Transverse colon (tissue), 4 donors: ENCODE measurements at regions not wholly inside any gene's neighbourhood (a gene's known extent, or its start where the extent isn't known, plus 50 kb on each side); places are given as distances from the start of the nearest gene placed in this dataset.

ENCODE experiments used
- DNase-seq: peaks from one replicate; pipeline ENCODE4 v3.0.0-alpha.2; 2019
- H3K27ac ChIP-seq, 4 donors: fragments of 200-600 bp; sonication (generic); 2 replicates each; pipeline ENCODE4 v1.5.1; 2016 to 2018; ENCODE audit warnings: inconsistent platforms in 4 of 4
- H3K27me3 ChIP-seq: fragments of 200-600 bp; sonication (generic); 2 replicates; pipeline ENCODE4 v1.5.1; 2017; ENCODE audit warnings: inconsistent platforms
- H3K36me3 ChIP-seq, 4 donors: fragments of 200-600 bp; sonication (generic); 2 replicates each; pipeline ENCODE4 v1.5.1; 2017 to 2019; ENCODE audit warnings: inconsistent platforms in 4 of 4
- H3K4me1 ChIP-seq, 4 donors: fragments of 200-600 bp; sonication (generic); 2 replicates each; pipeline ENCODE4 v1.5.1; 2017 to 2020; ENCODE audit warnings: inconsistent platforms in 4 of 4
- H3K4me3 ChIP-seq, 4 donors: fragments of 200-600 bp; sonication (generic); 1 replicate in 1 of 4; 2 replicates in 3 of 4; pipeline versions ENCODE4 v1.5.1 to v1.6.1; 2017 to 2019; ENCODE audit warnings: inconsistent platforms in 4 of 4
- H3K9me3 ChIP-seq, 2 donors: fragments of 200-600 bp; sonication (generic); 2 replicates each; pipeline ENCODE4 v1.5.1; 2017 to 2019; ENCODE audit warnings: inconsistent platforms in 2 of 2
- CTCF ChIP-seq, 5 experiments: fragments of 200-600 bp in 3 of 5; fragments of 450-650 bp in 2 of 5; sonication (generic) in 3 of 5; IDR thresholded peaks; 1 replicate in 2 of 5; 2 replicates in 3 of 5; pipeline ENCODE4 v1.5.1; 2016 to 2017; ENCODE audit warnings: antibody characterized with exemption in 5 of 5, inconsistent platforms in 3 of 5, mild to moderate bottlenecking in 2 of 5, moderate library complexity in 1 of 5
- EP300 ChIP-seq: sonication (generic); formaldehyde crosslinking; IDR thresholded peaks from one replicate; pipeline ENCODE4 v1.6.1; 2017; ENCODE audit warnings: antibody characterized with exemption, low read depth
- POLR2A ChIP-seq: fragments of 450-650 bp; IDR thresholded peaks from one replicate; pipeline ENCODE4 v1.6.1; 2016; ENCODE audit warnings: antibody characterized with exemption, mild to moderate bottlenecking, moderate library complexity
- POLR2AphosphoS5 ChIP-seq, 3 donors: sonication (generic); formaldehyde crosslinking; IDR thresholded peaks; one replicate each; pipeline ENCODE4 v1.6.1; 2016; ENCODE audit warnings: antibody characterized with exemption in 3 of 3
- WGBS, 2 donors: methylation state at CpG; one replicate each; pipeline ENCODE4 v1.1.5; 2018; ENCODE audit warnings: low coverage in 1 of 2; 5-methylcytosine and 5-hydroxymethylcytosine counted together
- in situ Hi-C, 4 donors: fragments of 200-750 bp; cut with MboI; loops; one replicate each; pipeline versions ENCODE4 v1.15.0 to v1.15.1; 2017; ENCODE audit warnings: low sequenced_read_pairs in 3 of 4, low pct_ligation_motif_present in 1 of 4, low pct_unique_long_range_greater_than_20kb in 1 of 4
- intact Hi-C: fragments of 100-400 bp; cut with DNase I; formaldehyde crosslinking; loops from one replicate; pipeline ENCODE4 v1.15.1; 2023; ENCODE audit warnings: low total_unique reads

GRCh38 chr2:194103941-194104659 lies 1552.9 kb upstream of the SLC39A10 start:
- no peaks in the 10 kb centered on the region for H3K9me3 ChIP-seq
- in situ Hi-C loops: no loop called here
- H3K4me1 ChIP-seq: no peaks in the 10 kb centered on the region
- no peaks in the 10 kb centered on the region for H3K27me3 ChIP-seq
- intact Hi-C loops: no loop called here
- 51 to 78% methylated on average over 2 of the region's 2 CpGs for WGBS, 2 donors
- no peak for DNase-seq
- TF ChIP-seq POLR2A (no peak), EP300 (no peak), CTCF (IDR thresholded peaks at IDR 0.05) (no peak), POLR2AphosphoS5 (IDR thresholded peaks at IDR 0.05) (no peak)
- H3K27ac ChIP-seq: no peak overlapping the region
- H3K36me3 ChIP-seq: no peaks in the 10 kb centered on the region
- no peak overlapping the region for H3K4me3 ChIP-seq

DNA sequence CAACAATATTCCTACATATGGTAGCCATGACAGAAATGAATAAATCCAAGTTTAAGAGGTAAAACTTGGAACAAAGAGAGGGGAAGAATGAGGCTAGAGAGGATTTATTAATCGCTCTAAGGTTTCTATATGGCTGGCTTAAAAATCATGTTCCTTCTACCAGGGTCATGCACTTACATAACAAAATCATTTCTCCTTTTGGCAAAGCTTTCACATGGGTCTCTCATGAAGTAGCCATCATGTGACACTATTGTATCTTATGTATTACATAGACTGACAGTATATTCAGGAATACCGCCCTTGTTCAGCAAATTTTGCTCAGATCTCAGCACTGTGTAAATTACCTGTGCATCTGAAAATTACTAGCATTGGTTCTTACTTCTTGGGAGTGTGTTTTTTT lies 1554.5 kb upstream of the SLC39A10 start:
- H3K9me3 ChIP-seq: no peaks in the 10 kb centered on the region
- H3K27ac ChIP-seq: no peak overlapping the region
- TF ChIP-seq POLR2A (no peak), POLR2AphosphoS5 (IDR thresholded peaks at IDR 0.05) (no peak), CTCF (IDR thresholded peaks at IDR 0.05) (no peak), EP300 (no peak)
- 90 to 95% methylated on average over 2 of the region's 2 CpGs for WGBS, 2 donors
- no peaks in the 10 kb centered on the region for H3K27me3 ChIP-seq
- DNase-seq: no peak
- no peaks in the 10 kb centered on the region for H3K4me1 ChIP-seq
- no peaks in the 10 kb centered on the region for H3K36me3 ChIP-seq
- H3K4me3 ChIP-seq: no peak overlapping the region
- in situ Hi-C loops (no loop called here), intact Hi-C loops (no loop called here)

DNA sequence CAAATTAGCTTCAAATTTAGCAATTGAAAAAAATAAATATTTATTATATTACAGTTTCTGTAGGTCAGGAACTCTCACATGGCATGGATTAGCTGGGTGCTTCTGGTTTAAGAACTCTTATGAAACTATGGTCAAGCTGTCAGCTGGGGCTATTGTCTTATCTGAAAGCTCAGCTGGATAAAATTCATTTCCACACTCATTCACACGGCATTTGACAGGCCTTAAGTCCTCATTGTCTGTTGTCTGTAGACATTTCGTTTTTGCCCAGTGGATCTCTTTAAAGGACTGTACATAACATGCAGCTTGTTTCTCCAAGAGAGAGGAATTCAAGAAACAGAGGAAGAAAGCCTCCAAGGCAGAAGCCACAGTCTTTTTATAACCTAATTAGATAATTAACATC lies 1556.8 kb upstream of the SLC39A10 start:
- 48 to 65% methylated on average over 2 of the region's 2 CpGs for WGBS, 2 donors
- Histone ChIP-seq H3K27me3 (no peaks in the 10 kb centered on the region), H3K4me3 (no peak overlapping the region), H3K36me3 (no peaks in the 10 kb centered on the region), H3K4me1 (no peaks in the 10 kb centered on the region), H3K27ac (no peak overlapping the region), H3K9me3 (no peaks in the 10 kb centered on the region)
- TF ChIP-seq POLR2A (no peak), EP300 (no peak), CTCF (IDR thresholded peaks at IDR 0.05) (no peak), POLR2AphosphoS5 (IDR thresholded peaks at IDR 0.05) (no peak)
- in situ Hi-C loops (no loop called here), intact Hi-C loops (no loop called here)
- no peak for DNase-seq

DNA sequence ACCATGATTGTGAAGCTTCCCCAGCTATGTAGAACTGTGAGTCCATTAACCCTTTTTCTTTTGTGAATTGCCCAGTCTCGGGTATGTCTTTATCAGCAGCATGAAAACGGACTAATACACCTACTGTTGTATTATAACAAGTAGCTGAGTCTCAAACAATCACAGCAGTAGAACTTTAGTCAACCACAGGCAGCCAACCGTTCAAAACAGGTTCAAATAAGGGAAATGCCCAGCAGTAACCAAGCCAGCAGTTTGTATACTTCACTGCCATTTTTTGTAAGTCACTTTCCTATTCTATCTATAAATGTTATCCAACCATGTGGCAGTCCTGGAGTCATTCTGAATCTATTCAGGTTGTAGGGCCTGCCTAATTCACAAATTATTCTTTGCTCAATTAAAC lies 1560.6 kb upstream of the SLC39A10 start:
- no peak for TF ChIP-seq CTCF (IDR thresholded peaks at IDR 0.05)

More for the DNA sequence above, 1560.6 kb upstream of the SLC39A10 start:
- H3K36me3 ChIP-seq: no peaks in the 10 kb centered on the region
- in situ Hi-C loops (no loop called here), intact Hi-C loops (no loop called here)
- no peak overlapping the region for H3K4me3 ChIP-seq
- no peak overlapping the region for H3K27ac ChIP-seq
- no peaks in the 10 kb centered on the region for H3K9me3 ChIP-seq
- DNase-seq: no peak
- WGBS, 2 donors: 17 to 60% methylated on average over 1 to 3 of the region's 3 CpGs
- no peaks in the 10 kb centered on the region for H3K27me3 ChIP-seq
- H3K4me1 ChIP-seq: no peaks in the 10 kb centered on the region
